AG20443 (cell line): ENCODE measurements at regions not wholly inside any gene's neighbourhood (a gene's known extent, or its start where the extent isn't known, plus 50 kb on each side); places are given as distances from the start of the nearest gene placed in this dataset.
"Not testable (repeated sequence)": the region's sequence is repeated elsewhere in the genome, so short reads cannot be mapped to it uniquely, and the experiment has no call there.

ENCODE experiments used
- DNase-seq: peaks from one replicate; pipeline ENCODE4 v3.0.0; 2012; ENCODE audit warnings: low spot score, mixed read lengths

- DNase-seq = no peak
Observed at GRCh38 chr17:22654447-22654846, 962.1 kb downstream of the KCNJ18 start.

GRCh38 chr17:22669721-22670120 is 977.4 kb downstream of the KCNJ18 start:
- no peak for DNase-seq

DNA sequence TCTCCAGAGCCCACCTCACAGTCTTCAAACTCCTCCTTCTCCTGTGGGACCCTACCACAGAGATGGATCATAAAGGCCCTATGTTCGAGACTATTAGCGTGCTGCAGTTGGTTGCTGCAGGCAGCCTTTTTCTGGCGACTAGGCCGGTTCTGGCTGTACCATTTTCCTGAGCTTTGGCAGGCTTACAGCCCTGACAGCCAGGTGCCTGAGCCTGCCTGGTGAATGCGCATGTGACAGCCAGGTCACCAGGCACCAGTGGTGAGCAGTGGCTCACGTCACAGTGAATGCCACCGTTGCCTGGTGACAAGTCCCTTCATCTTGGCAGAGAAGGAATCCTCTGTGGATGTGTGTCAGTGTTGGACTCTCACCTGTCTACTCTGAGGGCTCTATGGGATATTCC is 978.8 kb downstream of the KCNJ18 start:
- DNase-seq = no peak

DNA sequence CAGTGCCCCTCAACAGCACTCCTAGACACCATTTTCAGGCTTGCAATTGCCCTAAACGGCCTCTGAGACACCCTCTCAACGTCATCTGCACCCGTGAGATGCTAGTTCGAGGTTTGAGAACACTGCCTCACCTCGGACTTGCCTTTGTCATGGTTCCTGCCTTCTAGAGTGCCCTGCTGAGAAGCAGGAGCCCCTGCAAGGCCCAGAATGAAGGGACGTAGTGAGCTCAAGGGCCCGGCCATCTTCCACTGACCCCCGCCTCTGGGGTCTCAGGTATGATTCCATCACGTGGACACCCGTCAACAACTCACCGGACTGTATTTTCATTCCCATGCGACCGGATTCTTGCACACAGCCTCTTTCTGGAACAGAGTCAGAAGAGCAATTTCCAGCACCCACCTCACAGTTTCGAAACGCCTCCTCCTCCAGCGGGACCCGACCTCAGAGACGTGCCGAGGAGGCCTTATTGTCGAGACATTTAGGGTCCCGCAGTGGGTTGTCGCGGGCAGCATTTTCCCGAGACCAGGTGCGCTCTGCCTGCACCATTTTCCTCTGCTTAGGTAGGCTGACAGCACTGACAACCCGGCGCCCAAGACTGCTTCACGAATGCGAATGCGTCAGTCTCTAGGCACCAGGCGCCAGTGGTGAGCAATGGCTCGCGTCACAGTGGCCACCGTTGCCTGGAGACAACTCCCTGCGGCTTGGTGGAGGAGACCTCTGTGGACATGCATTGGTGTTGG is 999.9 kb downstream of the KCNJ18 start:
- DNase-seq = no peak

GRCh38 chr17:22692806-22693171 is 1000.5 kb downstream of the KCNJ18 start:
- DNase-seq = no peak

- DNase-seq = no peak
Observed at GRCh38 chr17:22694362-22695227, 1002.3 kb downstream of the KCNJ18 start.

- DNase-seq = no peak
Observed at GRCh38 chr17:22695228-22695619, 1002.9 kb downstream of the KCNJ18 start.

GRCh38 chr17:22703204-22703603 is 1010.9 kb downstream of the KCNJ18 start:
- DNase-seq = no peak

- DNase-seq = peak; percentile 32
Observed at GRCh38 chr17:22703786-22704441, 1011.6 kb downstream of the KCNJ18 start.

DNA sequence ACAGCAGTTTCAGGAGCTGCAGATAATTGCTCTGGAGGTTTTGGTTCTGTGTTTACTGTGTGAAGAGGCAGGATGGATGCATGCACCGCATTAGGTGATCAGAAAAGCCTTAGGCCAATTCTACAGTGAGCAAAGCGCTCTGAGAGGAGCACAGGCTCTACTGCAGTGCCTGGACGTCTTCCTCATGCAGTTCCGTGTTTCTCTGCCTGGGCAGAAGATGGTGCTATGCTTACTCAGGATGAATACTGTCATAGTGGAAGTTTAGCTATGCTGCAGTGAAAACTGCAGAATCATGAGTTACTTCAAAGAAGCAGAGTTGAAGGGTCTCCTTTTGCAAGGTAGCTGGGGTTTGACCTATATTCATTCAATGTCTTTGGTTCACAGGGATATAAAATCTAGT is 1012.4 kb downstream of the KCNJ18 start:
- DNase-seq = no peak

DNA sequence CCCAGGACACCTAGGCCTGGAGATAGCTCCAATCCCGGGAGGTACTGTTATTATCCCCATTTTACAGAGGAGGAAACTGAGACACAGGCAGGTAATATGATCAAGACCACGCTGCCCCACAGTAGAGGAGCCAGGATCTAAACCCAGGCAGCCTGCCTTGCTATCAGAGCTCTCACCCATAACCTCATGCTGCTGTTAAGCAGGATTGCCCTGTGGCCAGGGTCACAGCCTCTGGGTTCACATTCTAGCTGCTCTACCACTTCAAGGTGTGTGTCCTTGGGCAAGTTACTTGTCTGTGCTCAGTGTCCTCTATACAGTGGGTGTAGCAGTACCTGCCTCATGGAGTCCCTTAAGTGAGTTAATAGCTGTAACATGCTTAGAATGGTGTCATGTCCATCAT is 1015.3 kb downstream of the KCNJ18 start:
- no peak for DNase-seq

- no peak for DNase-seq
Observed at GRCh38 chr17:22717211-22717610, 1024.9 kb downstream of the KCNJ18 start.

DNA sequence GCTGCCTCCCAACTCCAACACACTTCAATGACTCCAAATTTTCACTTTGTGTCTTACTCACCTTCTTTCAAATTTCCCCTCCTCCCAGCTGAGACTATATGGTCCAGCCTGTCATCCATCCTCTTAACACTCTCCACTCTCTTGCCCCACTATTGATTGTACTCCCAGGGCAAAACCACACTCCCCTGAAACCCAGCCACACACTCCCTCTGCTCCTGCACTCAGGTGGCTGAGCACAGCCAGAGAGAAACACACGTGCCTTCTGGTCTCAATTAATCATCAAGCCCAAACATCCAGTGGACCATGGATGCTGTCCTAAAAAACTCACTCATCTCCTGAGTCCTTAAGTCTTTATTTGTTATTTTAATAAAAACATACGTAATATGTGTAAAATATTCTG is 1026.4 kb downstream of the KCNJ18 start:
- DNase-seq = no peak

DNA sequence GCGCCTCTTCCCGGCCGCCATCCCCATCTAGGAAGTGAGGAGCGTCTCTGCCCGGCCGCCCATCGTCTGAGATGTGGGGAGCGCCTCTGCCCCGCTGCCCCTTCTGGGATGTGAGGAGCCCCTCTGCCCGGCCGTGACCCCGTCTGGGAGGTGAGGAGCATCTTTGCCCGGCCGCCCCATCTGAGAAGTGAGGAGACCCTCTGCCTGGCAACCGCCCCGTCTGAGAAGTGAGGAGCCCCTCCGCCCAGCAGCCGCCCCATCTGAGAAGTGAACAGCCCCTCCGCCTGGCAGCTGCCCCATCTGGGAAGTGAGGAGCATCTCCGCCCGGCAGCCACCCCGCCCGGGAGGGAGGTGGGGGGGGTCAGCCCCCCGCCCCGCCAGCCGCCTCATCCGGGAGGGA is 1048.7 kb downstream of the KCNJ18 start:
- DNase-seq = not testable (repeated sequence)
